ENCODE measurements at regions not wholly inside any gene's neighbourhood (a gene's known extent, or its start where the extent isn't known, plus 50 kb on each side); places are given as distances from the start of the nearest gene placed in this dataset.
"Not testable (repeated sequence)": the region's sequence is repeated elsewhere in the genome, so short reads cannot be mapped to it uniquely, and the experiment has no call there.

GRCh38 chr12:87585882-87586557 is 443.2 kb downstream of the C12orf50 start:
- intact Hi-C loops (cut with micrococcal nuclease), result no loop called here

GRCh38 chr12:87579091-87579490 is 450.1 kb downstream of the C12orf50 start:
- intact Hi-C loops (cut with micrococcal nuclease), result not testable (repeated sequence)

GRCh38 chr12:87575906-87576305 is 453.3 kb downstream of the C12orf50 start:
- intact Hi-C loops (cut with micrococcal nuclease), result no loop called here

GRCh38 chr12:87566918-87567317 is 462.3 kb downstream of the C12orf50 start:
- intact Hi-C loops (cut with micrococcal nuclease), result not testable (repeated sequence)

- intact Hi-C loops (cut with micrococcal nuclease), result no loop called here
Observed at GRCh38 chr12:87556985-87557384, 472.2 kb downstream of the C12orf50 start.

- intact Hi-C loops (cut with micrococcal nuclease), result not testable (repeated sequence)
Observed at GRCh38 chr12:87531213-87531612, 498.0 kb downstream of the C12orf50 start.

GRCh38 chr12:87529413-87529812 is 499.8 kb downstream of the C12orf50 start:
- intact Hi-C loops (cut with micrococcal nuclease), result no loop called here

GRCh38 chr12:87520968-87521367 is 508.2 kb downstream of the C12orf50 start:
- intact Hi-C loops (cut with micrococcal nuclease), result no loop called here

GRCh38 chr12:87518481-87518880 is 510.7 kb downstream of the C12orf50 start:
- intact Hi-C loops (cut with micrococcal nuclease), result no loop called here

- intact Hi-C loops (cut with micrococcal nuclease), result no loop called here
Observed at GRCh38 chr12:87518036-87518435, 511.2 kb downstream of the C12orf50 start.

- intact Hi-C loops (cut with micrococcal nuclease), result no loop called here
Observed at GRCh38 chr12:87513536-87514280, 515.5 kb downstream of the C12orf50 start.

- intact Hi-C loops (cut with micrococcal nuclease), result no loop called here
Observed at GRCh38 chr12:87511371-87511770, 517.8 kb downstream of the C12orf50 start.

GRCh38 chr12:87509237-87509820 is 519.9 kb downstream of the C12orf50 start:
- intact Hi-C loops (cut with micrococcal nuclease), result no loop called here

- intact Hi-C loops (cut with micrococcal nuclease), result no loop called here
Observed at GRCh38 chr12:87491598-87491997, 537.6 kb downstream of the C12orf50 start.

GRCh38 chr12:87491089-87491488 is 538.1 kb downstream of the C12orf50 start:
- intact Hi-C loops (cut with micrococcal nuclease), result no loop called here

GRCh38 chr12:87469295-87469694 is 559.9 kb downstream of the C12orf50 start:
- intact Hi-C loops (cut with micrococcal nuclease), result no loop called here

GRCh38 chr12:87467936-87468335 is 561.3 kb downstream of the C12orf50 start:
- intact Hi-C loops (cut with micrococcal nuclease), result no loop called here

- intact Hi-C loops (cut with micrococcal nuclease), result no loop called here
Observed at GRCh38 chr12:87464565-87464964, 564.6 kb downstream of the C12orf50 start.

- intact Hi-C loops (cut with micrococcal nuclease), result no loop called here
Observed at GRCh38 chr12:87444039-87444438, 585.2 kb downstream of the C12orf50 start.

- intact Hi-C loops (cut with micrococcal nuclease), result no loop called here
Observed at GRCh38 chr12:87441511-87441910, 587.7 kb downstream of the C12orf50 start.

GRCh38 chr12:87439990-87440827 is 589.0 kb downstream of the C12orf50 start:
- intact Hi-C loops (cut with micrococcal nuclease), result no loop called here

- intact Hi-C loops (cut with micrococcal nuclease), result no loop called here
Observed at GRCh38 chr12:87430444-87430843, 598.8 kb downstream of the C12orf50 start.
